ENCODE measurements at regions not wholly inside any gene's neighbourhood (a gene's known extent, or its start where the extent isn't known, plus 50 kb on each side); places are given as distances from the start of the nearest gene placed in this dataset.
A peak's percentile ranks its signal among the peaks of the same experiment; 100 is the strongest.

DNA sequence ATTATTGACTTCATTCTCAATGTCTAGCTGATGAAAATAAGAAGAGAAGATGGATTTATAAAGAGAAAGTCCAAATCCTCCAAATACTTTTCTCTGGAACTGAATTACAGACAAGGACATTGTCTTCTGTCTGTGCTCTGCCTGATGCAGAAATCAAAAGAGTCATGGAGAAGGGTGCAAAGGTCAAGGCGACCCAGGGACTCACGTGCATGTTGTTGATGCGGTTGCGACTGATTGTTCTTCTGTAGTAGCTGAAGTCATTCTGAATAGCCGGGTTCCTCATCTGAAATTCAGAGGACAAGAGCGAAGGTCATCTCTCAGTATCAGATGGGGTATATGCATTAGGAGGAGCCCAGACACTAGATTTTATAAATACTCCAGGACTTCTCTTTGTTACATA is 104.4 kb downstream of the CYRIA start:
- no peaks in the 10 kb centered on the region for H3K27me3 ChIP-seq (replicated peaks)
- in situ Hi-C loops (cut with HindIII; ENCODE audit: low pct_ligation_motif_present, low sequenced_read_pairs) = no loop called here
- TF ChIP-seq, protein P1, sequence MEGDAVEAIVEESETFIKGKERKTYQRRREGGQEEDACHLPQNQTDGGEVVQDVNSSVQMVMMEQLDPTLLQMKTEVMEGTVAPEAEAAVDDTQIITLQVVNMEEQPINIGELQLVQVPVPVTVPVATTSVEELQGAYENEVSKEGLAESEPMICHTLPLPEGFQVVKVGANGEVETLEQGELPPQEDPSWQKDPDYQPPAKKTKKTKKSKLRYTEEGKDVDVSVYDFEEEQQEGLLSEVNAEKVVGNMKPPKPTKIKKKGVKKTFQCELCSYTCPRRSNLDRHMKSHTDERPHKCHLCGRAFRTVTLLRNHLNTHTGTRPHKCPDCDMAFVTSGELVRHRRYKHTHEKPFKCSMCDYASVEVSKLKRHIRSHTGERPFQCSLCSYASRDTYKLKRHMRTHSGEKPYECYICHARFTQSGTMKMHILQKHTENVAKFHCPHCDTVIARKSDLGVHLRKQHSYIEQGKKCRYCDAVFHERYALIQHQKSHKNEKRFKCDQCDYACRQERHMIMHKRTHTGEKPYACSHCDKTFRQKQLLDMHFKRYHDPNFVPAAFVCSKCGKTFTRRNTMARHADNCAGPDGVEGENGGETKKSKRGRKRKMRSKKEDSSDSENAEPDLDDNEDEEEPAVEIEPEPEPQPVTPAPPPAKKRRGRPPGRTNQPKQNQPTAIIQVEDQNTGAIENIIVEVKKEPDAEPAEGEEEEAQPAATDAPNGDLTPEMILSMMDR (IDR thresholded peaks at IDR 0.05; ENCODE audit: low read depth, low read length, missing control alignments) = no peak

DNA sequence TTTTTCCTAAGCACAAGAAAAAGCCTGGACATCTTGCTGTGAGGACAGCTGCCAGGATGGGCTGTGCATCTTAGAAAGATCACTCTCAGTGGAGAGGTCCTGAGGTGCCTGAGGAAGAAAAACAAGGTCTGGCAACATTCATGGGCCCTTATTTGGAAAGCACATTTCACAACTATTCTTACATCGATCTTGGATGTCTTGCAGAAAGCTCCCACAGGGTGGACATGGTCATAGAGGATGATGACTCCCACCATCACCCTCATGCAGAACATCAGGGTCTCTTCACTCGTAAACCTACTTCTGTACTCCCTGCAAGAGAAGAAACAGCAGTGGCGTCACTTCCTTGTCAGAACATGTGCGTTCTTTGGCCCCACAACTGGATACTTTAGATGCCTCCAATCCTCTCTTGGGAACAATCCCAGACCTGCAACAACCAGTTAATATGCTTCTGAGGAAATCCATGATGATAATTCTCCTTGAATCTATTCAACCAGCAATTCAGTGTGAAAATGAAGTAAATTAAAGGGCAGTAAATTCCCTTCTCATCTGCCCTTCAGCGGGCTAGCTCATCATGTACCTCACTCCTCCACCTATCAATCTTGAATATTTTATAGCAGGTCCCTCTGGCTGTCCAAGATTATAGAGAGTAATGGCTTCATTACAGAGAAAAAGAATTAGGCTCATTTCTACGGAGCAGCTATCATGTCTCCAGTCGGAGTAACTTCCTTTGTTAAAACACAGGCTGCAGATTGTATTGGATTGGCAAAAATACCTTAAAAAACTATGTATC is 106.2 kb downstream of the CYRIA start:
- H3K36me3 ChIP-seq (replicated peaks) = no peaks in the 10 kb centered on the region
- in situ Hi-C loops (cut with HindIII; ENCODE audit: low pct_ligation_motif_present, low sequenced_read_pairs) = no loop called here
- H3K27ac ChIP-seq = no peak overlapping the region
- no peak overlapping the region for H3K4me3 ChIP-seq (ENCODE audit: low read depth, low read length)
- no peaks in the 10 kb centered on the region for H3K27me3 ChIP-seq (replicated peaks)
- DNase-seq = no peak
- TF ChIP-seq, protein P1 (IDR thresholded peaks at IDR 0.05; ENCODE audit: low read depth, low read length, missing control alignments) = no peak

More for the DNA sequence above, 104.4 kb downstream of the CYRIA start:
- no peak overlapping the region for H3K4me3 ChIP-seq (ENCODE audit: low read depth, low read length)
- no peak for DNase-seq
- no peak overlapping the region for H3K27ac ChIP-seq
- H3K36me3 ChIP-seq (replicated peaks) = no peaks in the 10 kb centered on the region

DNA sequence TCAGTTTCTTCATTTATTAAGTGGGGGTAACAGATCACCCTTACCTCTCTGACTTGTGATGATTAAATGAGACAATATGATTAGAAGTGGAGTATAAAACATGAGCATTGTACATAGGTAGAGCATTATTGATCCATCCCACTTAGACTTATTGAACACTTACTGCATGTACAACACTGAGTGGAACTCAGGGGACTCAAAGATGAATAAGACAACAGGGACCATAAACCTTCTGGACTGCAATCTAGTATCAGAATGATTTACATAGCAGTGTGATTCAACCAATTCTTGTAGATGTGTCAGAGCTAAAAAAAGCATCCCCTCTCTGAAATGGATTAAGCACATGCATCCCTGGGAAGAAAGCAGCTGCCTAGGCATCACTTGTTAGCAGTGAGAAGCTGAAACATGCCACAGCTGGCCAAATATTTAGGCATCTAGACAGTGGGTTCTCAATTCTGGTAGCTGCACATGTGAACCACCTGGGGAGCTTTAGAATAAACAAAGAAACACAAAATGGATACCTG is 111.5 kb downstream of the CYRIA start:
- DNase-seq = no peak
- Histone ChIP-seq H3K36me3 (replicated peaks) (no peaks in the 10 kb centered on the region), H3K27ac (no peak overlapping the region), H3K4me3 (ENCODE audit: low read depth, low read length) (no peak overlapping the region), H3K27me3 (replicated peaks) (no peaks in the 10 kb centered on the region)
- in situ Hi-C loops (cut with HindIII; ENCODE audit: low pct_ligation_motif_present, low sequenced_read_pairs) = no loop called here
- TF ChIP-seq, protein P1 (IDR thresholded peaks at IDR 0.05; ENCODE audit: low read depth, low read length, missing control alignments) = no peak

DNA sequence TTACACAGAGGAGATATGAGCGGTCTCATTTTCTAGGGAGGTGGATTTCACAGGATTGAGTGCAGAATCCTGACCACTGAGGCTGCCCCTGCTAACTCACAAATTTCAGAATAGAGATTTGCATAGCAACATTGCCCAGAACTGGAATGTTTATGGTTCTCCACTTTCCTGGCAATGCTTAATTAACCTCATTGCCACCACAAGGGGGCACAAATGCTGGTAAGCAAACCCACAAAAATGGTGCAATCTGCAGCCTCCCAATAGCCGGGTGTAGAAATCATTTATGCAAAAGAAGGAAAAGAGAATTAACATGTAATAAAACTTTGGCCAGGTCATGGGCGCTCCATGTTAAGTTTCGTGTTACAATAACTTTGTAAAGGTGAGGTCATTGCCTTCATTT is 112.4 kb downstream of the CYRIA start:
- no peak overlapping the region for H3K27ac ChIP-seq
- TF ChIP-seq, protein P1 (IDR thresholded peaks at IDR 0.05; ENCODE audit: low read depth, low read length, missing control alignments) = peak; percentile 75
- no peak overlapping the region for H3K4me3 ChIP-seq (ENCODE audit: low read depth, low read length)
- no peaks in the 10 kb centered on the region for H3K36me3 ChIP-seq (replicated peaks)
- in situ Hi-C loops (cut with HindIII; ENCODE audit: low pct_ligation_motif_present, low sequenced_read_pairs) = no loop called here
- no peaks in the 10 kb centered on the region for H3K27me3 ChIP-seq (replicated peaks)
- peak; percentile 41 for DNase-seq

DNA sequence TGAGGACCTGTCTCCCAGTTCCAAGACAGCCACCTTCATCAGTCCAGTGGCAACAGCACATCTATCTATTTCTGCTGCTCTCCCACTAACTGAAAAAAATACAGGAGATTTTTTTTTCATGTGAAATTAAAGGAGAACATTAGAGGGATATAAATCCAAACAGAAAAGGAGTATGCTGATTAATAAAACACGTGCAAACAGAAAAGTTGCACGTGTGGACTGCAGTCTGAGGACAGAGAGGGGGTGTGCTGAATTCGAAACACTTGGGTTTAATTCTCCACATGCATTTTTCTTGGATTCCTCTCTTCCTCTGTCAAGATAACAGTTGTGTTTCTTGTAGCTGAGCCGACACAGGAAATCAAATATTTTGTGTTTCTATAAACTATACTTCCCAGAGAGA is 113.4 kb downstream of the CYRIA start:
- no peak overlapping the region for H3K4me3 ChIP-seq (ENCODE audit: low read depth, low read length)
- TF ChIP-seq, protein P1 (IDR thresholded peaks at IDR 0.05; ENCODE audit: low read depth, low read length, missing control alignments) = no peak
- H3K27ac ChIP-seq = no peak overlapping the region
- H3K36me3 ChIP-seq (replicated peaks) = no peaks in the 10 kb centered on the region
- DNase-seq = no peak
- no peaks in the 10 kb centered on the region for H3K27me3 ChIP-seq (replicated peaks)
- in situ Hi-C loops (cut with HindIII; ENCODE audit: low pct_ligation_motif_present, low sequenced_read_pairs) = no loop called here

Measured in brain microvascular endothelial cell (primary cell).